Umbilical cord (tissue), 1 donor: ENCODE measurements at regions not wholly inside any gene's neighbourhood (a gene's known extent, or its start where the extent isn't known, plus 50 kb on each side); places are given as distances from the start of the nearest gene placed in this dataset.
"Not testable (repeated sequence)": the region's sequence is repeated elsewhere in the genome, so short reads cannot be mapped to it uniquely, and the experiment has no call there.

ENCODE experiments used
- DNase-seq: peaks from one replicate; pipeline ENCODE4 v3.0.0-alpha.2; 2015; ENCODE audit warnings: low spot score

GRCh38 chr7:4437916-4438315, 244.2 kb upstream of the FOXK1 start:
- DNase-seq: peak; percentile 13

GRCh38 chr7:4438723-4439245, 243.3 kb upstream of the FOXK1 start:
- no peak for DNase-seq

DNA sequence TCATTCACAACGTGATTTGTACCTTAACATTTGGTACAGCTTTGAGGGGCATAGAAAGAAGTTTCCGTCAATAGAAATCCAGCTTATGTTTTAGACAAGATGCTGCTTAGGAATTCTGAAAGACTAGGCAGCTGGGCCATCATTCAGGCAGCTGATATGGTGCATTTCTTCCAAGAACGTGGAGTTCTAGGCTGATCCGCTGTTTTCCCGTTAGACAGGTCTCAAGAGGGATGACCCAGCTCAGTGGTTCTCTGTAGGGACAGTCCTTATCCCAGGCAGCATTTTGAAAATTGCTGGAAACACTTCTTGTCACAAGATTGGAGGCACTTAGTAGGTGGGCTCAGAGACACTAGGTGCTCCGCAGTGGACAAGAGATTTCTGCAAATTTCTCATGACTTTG, 242.7 kb upstream of the FOXK1 start:
- no peak for DNase-seq

DNA sequence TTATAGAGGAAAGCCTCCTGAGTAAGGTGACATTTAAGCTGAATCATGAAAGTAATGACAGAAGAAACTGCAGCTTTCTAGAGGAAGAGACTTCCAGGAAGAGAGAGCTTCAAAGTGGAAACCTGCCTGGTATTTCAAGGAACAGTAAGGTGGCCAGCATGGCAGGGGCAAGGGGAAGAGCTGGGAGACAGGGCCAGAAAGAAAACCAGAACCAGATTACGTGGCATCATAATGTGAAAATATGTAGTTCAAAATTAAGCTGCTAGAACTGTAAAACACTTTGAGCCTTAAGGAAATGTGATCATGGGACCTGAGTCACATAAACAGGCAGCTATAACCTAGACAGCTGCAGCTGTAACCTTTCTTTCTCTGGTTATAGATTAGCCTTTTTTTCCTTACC, 238.0 kb upstream of the FOXK1 start:
- DNase-seq: no peak

- no peak for DNase-seq
Observed at GRCh38 chr7:4445777-4446176, 236.3 kb upstream of the FOXK1 start.

GRCh38 chr7:4449263-4449662, 232.8 kb upstream of the FOXK1 start:
- DNase-seq: no peak

DNA sequence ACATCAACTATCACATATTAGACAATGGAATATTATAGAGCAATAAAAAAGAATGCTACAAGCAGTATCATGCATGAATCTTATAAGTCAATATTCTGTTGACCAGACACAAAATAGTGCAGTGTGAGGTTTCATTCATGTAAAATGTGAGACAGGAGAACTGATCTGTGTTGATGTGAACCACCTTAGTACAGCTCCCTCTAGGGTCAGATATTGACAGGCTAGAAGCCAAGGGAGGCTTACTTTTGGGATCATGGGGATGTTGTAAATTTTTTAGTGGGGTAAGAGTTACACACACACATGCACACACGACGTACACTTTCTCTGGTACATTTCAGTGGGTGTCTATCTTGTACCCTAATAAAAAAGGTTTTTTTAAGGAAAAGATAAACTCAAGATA, 231.6 kb upstream of the FOXK1 start:
- no peak for DNase-seq

- DNase-seq: no peak
Observed at GRCh38 chr7:4460597-4460996, 221.5 kb upstream of the FOXK1 start.

DNA sequence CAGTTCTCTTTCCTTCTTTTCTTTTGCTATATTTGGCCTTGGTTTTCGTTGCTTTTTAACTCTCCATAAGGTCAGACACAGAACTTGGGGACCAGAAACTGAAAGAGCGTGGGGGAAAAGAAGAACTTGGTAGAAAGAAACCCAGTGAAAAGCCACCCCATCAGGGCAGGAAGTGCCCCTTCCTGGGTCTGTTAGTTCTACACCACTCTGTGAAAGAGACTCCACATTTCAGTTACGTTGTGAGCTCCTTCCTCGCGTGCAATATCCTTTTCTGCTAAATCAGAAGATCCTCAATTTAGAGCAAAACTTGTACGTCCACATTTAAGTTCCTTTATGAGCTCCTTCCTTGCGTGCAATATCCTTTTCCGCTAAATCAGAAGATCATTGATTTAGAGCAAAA, 220.6 kb upstream of the FOXK1 start:
- DNase-seq: peak; percentile 14

GRCh38 chr7:4468320-4469102, 213.6 kb upstream of the FOXK1 start:
- DNase-seq: no peak

GRCh38 chr7:4470246-4470645, 211.8 kb upstream of the FOXK1 start:
- DNase-seq: no peak

- DNase-seq: no peak
Observed at GRCh38 chr7:4472728-4473127, 209.4 kb upstream of the FOXK1 start.

DNA sequence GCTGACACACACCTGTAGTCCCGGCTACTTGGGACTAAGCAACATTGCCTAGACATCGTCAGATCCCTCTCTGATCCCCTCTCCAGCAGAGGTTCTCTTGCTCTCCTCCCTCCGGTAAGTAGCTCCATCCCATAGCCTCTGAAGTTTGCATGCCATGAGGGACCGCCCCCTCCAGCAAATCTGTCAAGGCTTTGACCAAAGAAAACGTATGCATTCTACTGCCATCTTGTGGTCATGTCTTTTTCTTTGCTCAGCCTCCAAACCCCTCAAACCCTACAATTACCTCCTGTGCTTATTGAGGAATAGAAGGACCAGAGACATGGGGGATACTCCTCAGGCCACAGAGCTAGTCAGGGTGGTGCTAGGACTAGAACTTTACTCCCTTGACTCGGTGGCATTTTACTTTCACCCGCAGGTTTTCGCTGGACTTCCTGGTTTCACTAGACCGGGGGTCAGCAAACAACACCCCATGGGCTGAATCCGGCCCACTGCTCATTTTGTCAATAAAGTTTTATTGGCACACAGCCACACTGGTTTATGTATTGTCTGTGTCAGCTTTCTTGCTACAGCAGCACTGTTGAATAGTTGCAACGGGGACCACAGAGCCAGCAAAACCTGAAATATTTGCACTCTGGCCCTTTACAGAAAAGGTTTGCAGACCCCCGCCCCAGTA, 202.6 kb upstream of the FOXK1 start:
- DNase-seq: peak; percentile 43

DNA sequence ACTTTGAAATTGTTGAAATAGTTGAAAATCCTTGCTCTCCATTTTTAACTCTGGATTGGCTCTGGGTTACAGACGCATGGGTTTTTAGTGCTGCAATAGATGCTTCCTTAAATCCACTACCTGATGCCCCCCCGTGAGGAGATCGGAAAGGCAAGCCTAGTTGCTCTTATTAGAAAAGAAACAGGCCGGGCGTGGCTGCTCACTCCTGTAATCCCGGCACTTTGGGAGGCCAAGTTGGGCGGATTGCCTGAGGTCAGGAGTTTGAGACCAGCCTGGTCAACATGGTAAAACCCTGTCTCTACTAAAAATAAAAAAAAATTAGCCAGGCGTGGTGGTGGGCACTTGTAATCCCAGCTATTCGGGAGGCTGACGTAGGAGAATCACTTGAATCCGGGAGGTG, 202.0 kb upstream of the FOXK1 start:
- DNase-seq: not testable (repeated sequence)

GRCh38 chr7:4483851-4484250, 198.2 kb upstream of the FOXK1 start:
- no peak for DNase-seq

DNA sequence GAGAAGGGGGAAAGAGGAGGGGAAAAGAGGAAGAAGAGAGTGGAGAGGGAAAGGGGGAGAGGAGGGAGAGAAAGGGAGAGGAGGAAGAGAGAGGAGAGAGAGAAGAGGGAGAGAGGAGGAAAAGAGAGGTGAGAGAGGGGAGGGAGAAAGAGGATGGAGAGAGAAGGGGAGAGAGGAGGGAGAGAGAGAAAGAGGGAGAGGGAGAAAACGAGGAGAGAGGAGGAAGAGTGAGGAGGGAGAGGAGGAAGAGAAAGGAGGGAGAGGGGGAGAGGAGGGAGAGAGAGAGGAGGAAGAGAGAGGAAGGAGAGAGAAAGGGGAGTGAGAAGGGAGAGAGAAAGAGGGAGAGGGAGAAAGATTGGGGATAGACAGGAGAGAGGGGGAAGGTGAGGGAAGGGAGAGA, 197.6 kb upstream of the FOXK1 start:
- DNase-seq: no peak

DNA sequence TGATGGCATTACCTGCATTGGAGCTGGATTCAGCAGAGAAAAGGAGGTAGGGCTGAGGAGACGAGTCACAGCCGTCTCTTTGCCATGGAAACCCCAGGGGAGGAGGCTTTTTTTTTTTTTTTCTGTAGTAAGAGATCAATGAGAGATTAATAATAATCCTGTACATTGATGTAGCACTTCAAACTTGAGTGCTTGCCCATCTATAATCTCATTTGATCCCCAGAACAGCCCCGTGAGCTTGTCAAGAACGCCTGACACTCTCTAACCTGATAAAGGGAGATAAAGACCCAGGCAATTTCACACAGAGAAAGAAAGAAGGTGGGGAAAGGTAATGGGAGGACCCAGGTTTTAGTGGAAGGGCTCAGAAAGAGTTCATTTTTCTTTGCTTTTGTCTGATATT, 195.2 kb upstream of the FOXK1 start:
- no peak for DNase-seq

- not testable (repeated sequence) for DNase-seq
Observed at GRCh38 chr7:4496911-4497310, 185.2 kb upstream of the FOXK1 start.

DNA sequence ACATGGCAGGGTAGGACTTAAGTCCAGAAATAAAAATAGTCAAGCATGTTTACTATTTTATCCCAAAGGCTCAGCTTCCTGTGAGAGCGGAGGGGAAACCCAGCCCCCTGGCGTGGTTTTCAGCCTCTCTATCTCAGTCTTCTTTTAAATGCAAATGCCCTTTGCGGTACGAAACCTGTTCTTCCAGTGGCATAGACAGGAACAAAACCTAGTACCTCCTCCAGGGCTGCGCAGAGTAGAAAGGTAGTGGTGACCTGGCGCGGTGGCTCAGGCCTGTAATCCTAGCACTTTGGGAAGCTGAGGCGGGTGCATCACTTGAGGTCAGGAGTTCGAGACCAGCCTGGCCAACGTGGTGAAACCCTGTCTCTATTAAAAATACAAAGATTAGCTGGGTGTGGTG, 181.3 kb upstream of the FOXK1 start:
- no peak for DNase-seq

DNA sequence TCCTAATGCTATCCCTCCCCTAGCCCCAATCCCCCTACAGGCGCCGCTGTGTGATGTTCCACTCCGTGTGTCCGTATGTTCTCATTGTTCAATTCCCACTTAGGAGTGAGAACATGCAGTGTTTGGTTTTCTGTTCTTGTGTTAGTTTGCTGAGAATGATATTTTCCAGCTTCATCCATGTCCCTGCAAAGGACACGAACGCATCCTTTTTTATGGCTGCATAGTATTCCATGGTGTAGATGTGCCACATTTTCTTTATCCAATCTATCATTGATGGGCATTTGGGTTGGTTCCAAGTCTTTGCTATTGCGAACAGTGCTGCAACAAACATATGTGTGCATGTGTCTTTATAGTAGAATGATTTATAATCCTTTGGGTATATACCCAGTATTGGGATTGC, 174.2 kb upstream of the FOXK1 start:
- not testable (repeated sequence) for DNase-seq

DNA sequence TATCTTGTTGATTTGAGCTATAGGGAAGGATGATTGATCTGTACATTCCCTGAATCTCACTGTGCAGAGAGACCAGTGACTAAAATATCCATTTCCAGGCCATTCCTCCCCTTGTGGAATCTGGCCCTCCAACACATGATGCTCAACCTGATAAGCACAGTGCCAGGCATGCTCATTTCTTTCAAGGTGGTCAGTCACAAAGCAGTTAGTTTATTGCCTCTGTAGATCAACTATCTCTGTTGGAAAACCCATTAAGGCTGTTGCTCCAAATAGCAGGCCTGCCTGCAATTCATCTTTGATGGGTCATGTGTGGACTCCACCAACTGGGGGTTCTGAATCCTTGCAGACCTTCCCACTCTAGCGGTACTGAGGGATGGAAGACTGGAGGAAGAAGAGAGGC, 168.6 kb upstream of the FOXK1 start:
- no peak for DNase-seq

DNA sequence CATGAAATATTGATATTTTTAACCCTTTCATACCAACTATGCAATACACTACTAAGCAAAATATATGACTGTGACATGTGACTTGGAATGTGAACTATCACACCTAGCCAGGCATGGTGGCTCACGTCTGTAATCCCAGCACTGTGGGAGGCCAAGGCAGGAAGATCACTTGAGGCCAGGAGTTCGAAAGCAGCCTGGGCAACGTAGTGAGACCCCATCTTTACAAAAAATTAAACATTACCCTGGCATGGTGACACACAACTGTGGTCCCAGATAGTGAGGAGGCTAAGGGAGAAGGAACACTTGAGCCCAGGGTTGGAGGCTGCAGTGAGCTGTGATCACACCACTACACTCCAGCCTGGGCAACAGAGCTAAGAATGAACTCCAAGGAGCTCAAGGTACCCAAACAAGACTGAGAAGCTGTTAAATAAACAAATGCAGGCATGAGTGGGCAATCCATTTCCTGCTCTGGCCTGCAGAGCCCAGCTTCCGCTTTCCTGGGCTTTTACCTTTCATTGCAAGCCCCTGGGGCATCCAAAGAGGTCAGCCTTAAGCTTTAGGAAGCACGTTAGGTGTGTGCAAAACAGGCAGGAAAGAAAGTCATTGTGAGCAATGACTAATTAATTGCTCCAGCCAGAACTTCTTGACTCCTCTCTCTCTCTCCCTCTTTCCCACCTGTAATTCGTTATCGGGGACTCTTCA, 162.1 kb upstream of the FOXK1 start:
- no peak for DNase-seq

DNA sequence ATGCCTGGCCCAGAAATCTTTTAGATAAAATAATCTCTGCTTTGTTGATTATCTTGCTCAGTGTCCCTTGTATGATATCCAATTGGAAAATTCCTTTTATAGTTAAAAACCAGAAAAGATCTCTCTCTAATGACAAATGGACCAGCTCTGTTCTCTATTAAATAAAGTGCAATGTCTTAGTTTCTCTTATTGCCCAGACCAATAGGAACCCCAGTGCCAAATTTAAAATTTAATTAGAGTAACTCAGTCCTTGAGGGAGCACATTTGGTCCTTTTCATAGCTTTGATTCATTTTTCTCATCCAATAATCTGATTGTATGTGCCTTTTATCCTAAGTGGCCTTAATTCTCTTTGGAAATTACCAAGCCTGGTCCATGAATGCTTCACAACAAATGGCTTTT, 158.9 kb upstream of the FOXK1 start:
- DNase-seq: no peak
